AG04450 (cell line): ENCODE measurements at regions not wholly inside any gene's neighbourhood (a gene's known extent, or its start where the extent isn't known, plus 50 kb on each side); places are given as distances from the start of the nearest gene placed in this dataset.

Experiments
- CTCF ChIA-PET: fragments of 300-600, 350-600 bp; formaldehyde crosslinking; extraction: SDS; loops from one replicate; lab custom pipeline; 2022; ENCODE audit warnings: antibody characterized with exemption, inconsistent platforms; lab: Charles Lee
- POLR2A ChIA-PET: fragments of 350-600 bp; formaldehyde crosslinking; extraction: SDS; loops from one replicate; lab custom pipeline; 2021; ENCODE audit warnings: antibody characterized with exemption, inconsistent platforms; lab: Yijun Ruan, JAX
- DNase-seq: peaks from one replicate; pipeline ENCODE4 v3.0.0-alpha.2; 2011; ENCODE audit warnings: low read depth, low spot score
- H3K27ac ChIP-seq: one replicate; pipeline ENCODE4 v1.5.1; 2012; ENCODE audit warnings: low read depth, low read length, control low read depth
- H3K27me3 ChIP-seq: one replicate; pipeline ENCODE4 v1.6.0; 2012; ENCODE audit warnings: low read length; ENCODE audit not compliant: control insufficient read depth, insufficient read depth
- H3K4me3 ChIP-seq: 2 replicates; pipeline ENCODE4 v1.5.1; 2011; ENCODE audit warnings: mild to moderate bottlenecking, low read depth, low read length, control low read depth
- H3K9me3 ChIP-seq: 2 replicates; pipeline ENCODE4 v1.5.1; 2012; ENCODE audit warnings: low read length; ENCODE audit not compliant: control insufficient read depth, insufficient read depth
- TF ChIP-seq, protein P1 (sequence below): IDR thresholded peaks from 2 replicates; pipeline ENCODE4 v1.5.1; 2011; ENCODE audit warnings: low read depth, low read length, control low read depth, inconsistent platforms

DNA sequence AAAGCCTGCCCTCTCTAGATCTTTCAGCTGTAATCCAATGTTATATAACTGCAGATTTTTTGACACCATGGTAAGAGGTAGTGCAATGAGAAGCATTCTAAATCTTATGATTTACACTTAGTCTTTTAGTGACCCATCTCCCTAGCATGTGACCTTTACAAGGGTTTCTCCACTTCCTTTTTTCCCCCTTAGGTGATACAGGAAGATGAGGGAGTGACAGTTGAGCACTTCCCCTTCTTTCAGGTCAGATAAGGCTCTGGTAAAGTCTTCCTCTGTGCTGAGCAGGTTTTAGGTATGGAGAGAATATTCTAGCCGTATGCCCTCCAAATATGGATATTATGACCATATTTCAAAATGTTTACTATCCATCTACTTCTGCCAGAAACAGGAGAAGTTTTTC, 753.6 kb downstream of the JRKL start:
- H3K27ac ChIP-seq: no peak overlapping the region
- ChIA-PET CTCF (interaction anchor here (1.2 kb wide), 1 partner anchor 679 kb away, joined by 4 read pairs; no protein-coding TSS in a partner anchor), POLR2A (no interaction called here)

DNA sequence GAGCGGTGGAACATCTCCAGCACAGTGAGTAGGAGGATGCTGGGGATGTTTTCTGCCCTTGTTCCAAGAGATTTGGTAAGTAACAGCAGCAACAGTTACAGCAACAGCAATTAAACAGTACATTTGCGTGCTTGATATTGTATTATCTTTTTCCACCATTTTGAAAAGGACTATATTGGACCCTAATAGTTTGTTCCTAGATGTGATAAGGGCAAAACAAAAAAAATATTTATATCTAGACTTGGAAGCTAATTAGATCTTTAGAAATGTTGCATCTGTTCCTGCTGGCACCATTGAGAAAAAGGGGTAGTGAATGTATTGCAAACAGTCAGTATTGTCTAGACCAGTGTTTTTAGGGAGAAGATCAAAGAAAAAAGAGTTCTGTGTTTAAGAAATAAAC, 759.9 kb downstream of the JRKL start:
- POLR2A ChIA-PET: no interaction called here

More for the DNA sequence above, 753.6 kb downstream of the JRKL start:
- H3K4me3 ChIP-seq: no peak overlapping the region
- peaks cover 5% of the 10 kb centered on the region; the same call in 1 of the 2 replicates for H3K9me3 ChIP-seq
- no peaks in the 10 kb centered on the region for H3K27me3 ChIP-seq
- TF ChIP-seq, protein P1, sequence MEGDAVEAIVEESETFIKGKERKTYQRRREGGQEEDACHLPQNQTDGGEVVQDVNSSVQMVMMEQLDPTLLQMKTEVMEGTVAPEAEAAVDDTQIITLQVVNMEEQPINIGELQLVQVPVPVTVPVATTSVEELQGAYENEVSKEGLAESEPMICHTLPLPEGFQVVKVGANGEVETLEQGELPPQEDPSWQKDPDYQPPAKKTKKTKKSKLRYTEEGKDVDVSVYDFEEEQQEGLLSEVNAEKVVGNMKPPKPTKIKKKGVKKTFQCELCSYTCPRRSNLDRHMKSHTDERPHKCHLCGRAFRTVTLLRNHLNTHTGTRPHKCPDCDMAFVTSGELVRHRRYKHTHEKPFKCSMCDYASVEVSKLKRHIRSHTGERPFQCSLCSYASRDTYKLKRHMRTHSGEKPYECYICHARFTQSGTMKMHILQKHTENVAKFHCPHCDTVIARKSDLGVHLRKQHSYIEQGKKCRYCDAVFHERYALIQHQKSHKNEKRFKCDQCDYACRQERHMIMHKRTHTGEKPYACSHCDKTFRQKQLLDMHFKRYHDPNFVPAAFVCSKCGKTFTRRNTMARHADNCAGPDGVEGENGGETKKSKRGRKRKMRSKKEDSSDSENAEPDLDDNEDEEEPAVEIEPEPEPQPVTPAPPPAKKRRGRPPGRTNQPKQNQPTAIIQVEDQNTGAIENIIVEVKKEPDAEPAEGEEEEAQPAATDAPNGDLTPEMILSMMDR: no peak
- no peak for DNase-seq

DNA sequence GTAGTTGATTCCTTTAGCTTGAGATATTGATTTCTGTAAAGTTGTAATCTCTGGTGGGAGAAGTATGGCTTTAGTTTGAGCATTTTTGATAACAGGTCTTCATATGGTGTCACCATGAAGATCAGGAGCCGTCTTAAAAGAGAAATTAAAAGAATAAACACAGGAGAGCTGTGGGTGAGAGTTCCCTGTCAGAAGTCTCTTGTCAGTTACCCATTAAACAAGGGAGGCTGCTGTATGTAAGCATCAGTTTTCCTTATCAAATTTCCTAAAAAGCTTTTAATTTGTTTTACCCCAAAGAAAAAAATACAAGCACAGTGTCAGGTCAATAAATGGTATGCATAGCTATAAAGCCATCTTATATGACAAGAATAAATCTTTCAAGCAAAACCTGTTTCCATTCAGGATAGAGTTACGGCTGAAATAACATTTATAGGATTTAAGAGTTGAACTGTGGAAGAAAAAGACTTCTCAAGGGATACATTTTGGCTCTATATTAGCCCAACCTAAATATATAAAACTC, 767.5 kb downstream of the JRKL start:
- H3K9me3 ChIP-seq: peaks cover 2% of the 10 kb centered on the region; the same call in 1 of the 2 replicates
- no peak for DNase-seq
- ChIA-PET POLR2A (no interaction called here), CTCF (no interaction called here)
- no peaks in the 10 kb centered on the region for H3K27me3 ChIP-seq
- H3K4me3 ChIP-seq: no peak overlapping the region
- no peak overlapping the region for H3K27ac ChIP-seq
- TF ChIP-seq, protein P1: no peak

More for the DNA sequence above, 759.9 kb downstream of the JRKL start:
- H3K9me3 ChIP-seq: no peaks in the 10 kb centered on the region
- H3K27me3 ChIP-seq: no peaks in the 10 kb centered on the region
- CTCF ChIA-PET: no interaction called here
- H3K4me3 ChIP-seq: no peak overlapping the region
- DNase-seq: no peak
- H3K27ac ChIP-seq: no peak overlapping the region
- TF ChIP-seq, protein P1: no peak

DNA sequence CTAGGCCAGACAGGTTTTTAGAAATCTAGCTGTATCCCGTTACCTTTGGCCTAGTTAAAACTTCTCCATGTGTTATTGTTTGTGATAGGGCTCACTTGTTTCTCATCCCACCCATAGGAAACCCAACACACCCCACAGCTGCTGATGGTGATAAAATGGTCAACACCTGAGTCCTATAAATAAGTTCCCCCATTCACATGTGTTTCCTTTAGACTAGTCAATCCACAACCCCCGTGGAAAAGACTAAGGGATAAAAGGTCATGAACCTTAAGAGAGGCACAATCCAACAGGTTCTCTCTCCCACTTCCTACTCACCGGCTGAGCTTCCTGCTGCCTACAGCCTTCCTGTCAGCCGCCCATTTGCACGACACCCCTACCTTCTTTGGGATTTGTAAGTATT, 768.4 kb downstream of the JRKL start:
- no peak for DNase-seq
- H3K27ac ChIP-seq: no peak overlapping the region
- peaks cover 2% of the 10 kb centered on the region; the same call in 1 of the 2 replicates for H3K9me3 ChIP-seq
- ChIA-PET POLR2A (no interaction called here), CTCF (no interaction called here)
- no peaks in the 10 kb centered on the region for H3K27me3 ChIP-seq
- no peak overlapping the region for H3K4me3 ChIP-seq
- TF ChIP-seq, protein P1: no peak

DNA sequence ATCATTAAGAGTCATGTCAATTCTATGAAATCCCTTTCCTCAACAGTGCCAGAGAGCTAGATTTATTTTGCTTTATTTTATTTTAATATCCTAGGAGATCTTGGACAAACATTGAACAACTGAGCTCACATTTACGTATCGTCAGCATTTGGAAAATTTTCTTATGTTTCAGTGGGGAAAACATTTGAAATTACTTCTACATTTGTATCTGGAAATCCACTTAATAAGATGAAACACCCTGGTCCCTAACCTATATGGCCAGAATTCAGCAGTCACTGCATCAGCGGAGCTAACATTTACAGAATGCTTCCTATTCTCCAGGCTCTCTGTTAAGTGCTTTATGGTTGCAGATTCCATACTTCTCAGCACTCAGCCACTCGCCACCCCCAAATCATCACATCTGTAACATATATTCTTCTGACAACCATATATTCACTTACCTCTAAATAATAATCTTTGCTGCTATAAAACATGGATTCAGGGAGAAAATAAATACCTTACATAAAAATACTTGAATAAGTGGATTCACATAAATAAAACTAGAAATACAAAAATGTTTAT, 773.9 kb downstream of the JRKL start:
- Histone ChIP-seq H3K27ac (no peak overlapping the region), H3K27me3 (no peaks in the 10 kb centered on the region), H3K9me3 (peaks cover 6% of the 10 kb centered on the region; the same call in 1 of the 2 replicates), H3K4me3 (no peak overlapping the region)
- CTCF ChIA-PET: no interaction called here
- POLR2A ChIA-PET: no interaction called here
- DNase-seq: no peak
- TF ChIP-seq, protein P1: no peak
